PC-3 (cell line): ENCODE measurements at regions not wholly inside any gene's neighbourhood (a gene's known extent, or its start where the extent isn't known, plus 50 kb on each side); places are given as distances from the start of the nearest gene placed in this dataset.

Source experiments
- EZH2 ChIP-seq: fragments of 300-600 bp; sonication (generic); IDR thresholded peaks from one replicate; pipeline ENCODE4 v1.6.1; 2017; ENCODE audit warnings: antibody characterized with exemption, mild to moderate bottlenecking, low read length; ENCODE audit not compliant: unreplicated experiment
- EZH2phosphoT487 ChIP-seq: fragments of 300-600 bp; sonication (generic); IDR thresholded peaks from 2 replicates; pipeline ENCODE4 v1.6.1; 2018; ENCODE audit warnings: mild to moderate bottlenecking, antibody characterized with exemption, low read length, borderline replicate concordance
- TF ChIP-seq, protein P1 (sequence below): fragments of 300-600 bp; sonication (generic); conservative IDR thresholded peaks from 2 replicates; pipeline ENCODE4 v1.5.1; 2017; ENCODE audit warnings: antibody characterized with exemption, low read depth, mild to moderate bottlenecking, low read length

DNA sequence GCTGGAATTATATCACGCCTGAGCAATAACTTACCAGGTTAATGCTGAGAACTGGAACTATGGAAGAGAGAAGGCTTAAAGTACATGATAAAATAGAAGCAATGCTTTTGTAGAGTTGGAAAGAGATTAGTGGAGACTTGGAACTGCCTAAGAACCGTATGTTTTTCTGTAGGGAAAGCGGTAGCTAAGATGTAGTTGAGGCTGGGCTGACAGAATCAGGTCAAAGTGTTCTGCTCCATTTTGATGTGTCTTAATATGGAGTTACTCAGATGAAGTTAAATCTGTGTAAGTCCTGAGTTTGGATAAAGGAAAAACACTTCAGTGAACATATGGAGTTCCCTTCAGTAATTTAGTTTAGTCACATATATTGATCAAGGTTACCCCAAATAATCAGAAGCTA is 860.9 kb upstream of the CXADR start:
- TF ChIP-seq, protein P1, sequence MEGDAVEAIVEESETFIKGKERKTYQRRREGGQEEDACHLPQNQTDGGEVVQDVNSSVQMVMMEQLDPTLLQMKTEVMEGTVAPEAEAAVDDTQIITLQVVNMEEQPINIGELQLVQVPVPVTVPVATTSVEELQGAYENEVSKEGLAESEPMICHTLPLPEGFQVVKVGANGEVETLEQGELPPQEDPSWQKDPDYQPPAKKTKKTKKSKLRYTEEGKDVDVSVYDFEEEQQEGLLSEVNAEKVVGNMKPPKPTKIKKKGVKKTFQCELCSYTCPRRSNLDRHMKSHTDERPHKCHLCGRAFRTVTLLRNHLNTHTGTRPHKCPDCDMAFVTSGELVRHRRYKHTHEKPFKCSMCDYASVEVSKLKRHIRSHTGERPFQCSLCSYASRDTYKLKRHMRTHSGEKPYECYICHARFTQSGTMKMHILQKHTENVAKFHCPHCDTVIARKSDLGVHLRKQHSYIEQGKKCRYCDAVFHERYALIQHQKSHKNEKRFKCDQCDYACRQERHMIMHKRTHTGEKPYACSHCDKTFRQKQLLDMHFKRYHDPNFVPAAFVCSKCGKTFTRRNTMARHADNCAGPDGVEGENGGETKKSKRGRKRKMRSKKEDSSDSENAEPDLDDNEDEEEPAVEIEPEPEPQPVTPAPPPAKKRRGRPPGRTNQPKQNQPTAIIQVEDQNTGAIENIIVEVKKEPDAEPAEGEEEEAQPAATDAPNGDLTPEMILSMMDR, result no peak
- no peak for TF ChIP-seq EZH2phosphoT487
- no peak for TF ChIP-seq EZH2
